ENCODE measurements at regions not wholly inside any gene's neighbourhood (a gene's known extent, or its start where the extent isn't known, plus 50 kb on each side); places are given as distances from the start of the nearest gene placed in this dataset.
"Not testable (repeated sequence)": the region's sequence is repeated elsewhere in the genome, so short reads cannot be mapped to it uniquely, and the experiment has no call there.

DNA sequence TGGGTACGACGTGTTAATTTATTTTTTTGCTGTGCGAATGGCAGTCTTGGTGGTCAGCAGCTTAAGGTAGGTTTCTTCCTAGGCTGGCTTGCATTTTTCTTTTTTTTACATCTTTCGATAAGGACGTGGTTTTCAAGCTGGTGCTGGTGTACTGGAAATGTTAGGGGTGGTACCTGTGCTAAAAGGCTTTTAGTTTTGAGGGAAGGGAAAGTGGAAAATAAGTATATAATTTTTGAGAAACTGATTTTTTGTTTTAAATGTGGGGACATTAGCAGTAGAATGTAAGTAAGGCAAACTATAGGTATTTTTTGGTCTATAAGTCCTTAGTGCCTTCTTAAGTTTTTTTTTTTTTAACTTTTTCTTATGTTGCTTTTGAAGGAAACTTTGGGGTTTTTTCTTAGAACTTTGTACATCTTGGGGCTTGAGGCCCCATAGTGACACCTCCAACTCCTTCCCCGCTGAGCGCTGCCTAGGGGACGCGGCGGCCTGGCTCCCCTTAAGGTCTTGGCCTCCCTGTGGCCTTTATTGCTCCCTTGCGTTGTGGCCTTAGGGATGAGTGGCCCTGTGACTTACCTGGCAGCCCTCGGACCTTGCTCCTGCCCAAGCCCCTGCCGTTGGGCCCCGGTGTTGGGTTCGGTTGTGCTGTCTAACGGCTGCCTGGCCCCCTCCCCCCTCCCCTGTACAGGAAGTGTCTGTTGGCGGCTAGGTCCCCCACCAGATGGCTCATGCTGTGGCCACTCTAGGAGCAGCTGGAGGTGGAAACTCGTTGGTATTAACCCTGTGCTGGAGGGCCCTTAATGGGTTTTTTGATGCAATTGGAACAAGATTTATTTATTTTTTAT lies 88.0 kb upstream of the RPRML start:
- DNase-seq: peak; percentile 94

DNA sequence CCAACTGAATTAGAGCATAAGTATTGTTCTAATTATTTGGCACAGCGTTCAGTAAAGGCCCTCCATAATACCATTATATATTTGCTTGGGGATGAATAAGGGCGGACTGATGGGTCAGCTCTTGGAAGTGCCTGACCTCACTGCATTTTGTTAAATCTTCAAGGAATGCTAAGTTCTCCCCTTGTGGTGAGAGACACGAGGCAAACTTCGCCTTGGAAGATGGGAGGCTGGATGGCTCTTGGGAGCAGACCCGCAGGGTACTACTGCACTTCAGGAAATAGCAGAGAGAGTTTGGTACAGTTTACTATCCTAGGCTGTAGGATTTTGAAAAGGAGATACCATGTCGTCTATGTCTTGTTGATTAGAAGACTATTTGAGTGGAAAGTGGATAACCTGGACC lies 87.0 kb upstream of the RPRML start:
- no peak for DNase-seq

GRCh38 chr17:47064684-47065083 lies 85.6 kb upstream of the RPRML start:
- no peak for DNase-seq

DNA sequence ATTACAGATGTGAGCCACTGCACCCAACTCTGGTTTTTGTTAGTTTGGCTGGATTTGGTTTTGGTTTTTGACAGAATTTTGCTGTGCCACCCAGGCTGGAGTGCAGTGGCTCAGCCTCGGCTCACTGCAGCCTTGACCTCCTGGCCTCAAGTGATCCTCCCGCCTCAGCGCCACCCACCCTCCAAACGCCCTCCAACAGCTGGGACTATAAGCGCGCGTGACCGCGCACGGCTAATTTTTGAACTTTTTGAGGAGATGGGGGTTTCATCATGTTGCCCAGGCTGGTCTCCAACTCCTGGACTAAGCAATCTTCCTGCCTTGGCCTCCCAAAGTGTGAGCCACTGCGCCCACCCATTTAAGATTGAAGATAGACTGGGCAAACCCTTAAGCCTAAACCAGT lies 84.4 kb upstream of the RPRML start:
- DNase-seq: no peak

- DNase-seq: not testable (repeated sequence)
These were observed 83.8 kb upstream of the RPRML start for GRCh38 chr17:47062851-47063250.

DNA sequence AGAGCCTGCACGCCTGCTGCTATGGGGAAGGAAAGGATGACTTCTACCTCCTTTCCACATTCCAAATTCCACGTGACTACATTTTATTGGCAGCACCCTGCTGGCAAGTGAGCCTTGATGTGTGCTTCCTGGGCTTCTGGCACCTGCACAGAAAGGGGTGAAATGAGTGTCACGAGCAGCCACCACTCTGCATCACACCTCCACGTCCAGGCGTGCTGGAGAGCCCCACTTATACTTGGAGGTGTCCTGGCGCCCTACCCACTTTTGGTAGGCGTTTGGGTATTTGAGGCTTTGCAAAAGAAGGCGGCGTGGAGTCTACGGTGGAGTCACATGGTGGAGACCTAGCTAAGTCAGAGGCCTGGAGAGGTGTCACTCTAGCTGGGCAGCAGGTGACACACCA lies 81.0 kb upstream of the RPRML start:
- not testable (repeated sequence) for DNase-seq

DNA sequence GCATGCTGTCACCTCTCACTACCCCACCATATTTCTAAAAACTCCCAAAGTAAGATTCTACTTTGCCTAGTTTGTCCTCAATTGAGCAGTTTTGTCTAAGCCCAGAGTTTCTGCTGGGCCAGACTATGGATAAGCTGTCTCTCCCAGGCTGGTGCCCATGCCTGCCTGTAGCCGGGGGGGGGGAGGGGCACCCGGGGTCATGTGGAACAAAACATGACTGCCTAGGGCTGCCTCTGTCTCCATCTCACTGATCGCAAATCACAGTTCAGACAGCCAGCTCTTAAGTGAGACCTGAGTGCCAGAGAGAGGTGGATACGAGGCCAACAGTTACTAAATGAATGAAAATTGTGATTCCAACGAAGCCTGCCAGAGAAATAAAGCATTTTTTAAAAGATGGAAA lies 78.8 kb upstream of the RPRML start:
- DNase-seq: no peak

DNA sequence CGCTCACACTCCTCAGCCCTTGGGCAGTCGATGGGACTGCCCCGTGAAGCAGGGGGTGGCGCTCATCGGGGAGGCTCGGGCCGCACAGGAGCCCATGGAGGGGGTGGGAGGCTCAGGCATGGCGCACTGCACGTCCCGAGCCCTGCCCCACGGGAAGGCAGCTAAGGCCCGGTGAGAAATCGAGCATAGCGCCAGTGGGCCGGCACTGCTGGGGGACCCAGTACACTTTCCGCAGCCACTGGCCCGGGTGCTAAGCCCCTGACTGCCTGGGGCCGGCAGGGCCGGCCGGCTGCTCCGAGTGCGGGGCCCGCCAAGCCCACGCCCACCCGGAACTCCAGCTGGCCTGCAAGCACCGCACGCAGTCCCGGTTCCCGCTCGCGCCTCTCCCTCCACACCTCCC lies 78.2 kb upstream of the RPRML start:
- not testable (repeated sequence) for DNase-seq

GRCh38 chr17:47056687-47057086 lies 77.6 kb upstream of the RPRML start:
- DNase-seq: not testable (repeated sequence)
